HPDE6-E6E7 (cell line): ENCODE measurements at regions not wholly inside any gene's neighbourhood (a gene's known extent, or its start where the extent isn't known, plus 50 kb on each side); places are given as distances from the start of the nearest gene placed in this dataset.

Experiments used
- DNase-seq: peaks from one replicate; pipeline ENCODE4 v3.0.0; 2011; ENCODE audit warnings: missing footprints; ENCODE audit errors: extremely low spot score

DNA sequence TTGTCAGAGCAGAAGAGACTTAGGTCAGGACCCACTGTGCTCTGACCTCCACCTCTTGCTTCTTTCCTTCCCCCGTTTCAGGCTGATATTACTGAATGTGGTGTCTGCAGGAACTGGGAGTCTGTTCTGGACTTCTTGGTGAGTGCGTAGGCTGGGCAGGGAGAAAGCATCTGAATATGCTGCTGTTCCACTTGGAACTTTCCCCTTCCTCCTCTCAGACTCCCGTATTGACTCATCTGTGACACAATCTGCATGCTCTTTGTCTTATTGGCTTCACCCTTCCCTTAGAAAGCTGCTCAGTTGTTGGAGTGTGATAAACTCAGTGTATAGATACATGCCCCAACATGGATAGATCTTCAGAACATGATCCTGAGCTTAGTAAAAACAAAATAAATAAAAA, 137.6 kb upstream of the HABP2 start:
- DNase-seq = no peak

DNA sequence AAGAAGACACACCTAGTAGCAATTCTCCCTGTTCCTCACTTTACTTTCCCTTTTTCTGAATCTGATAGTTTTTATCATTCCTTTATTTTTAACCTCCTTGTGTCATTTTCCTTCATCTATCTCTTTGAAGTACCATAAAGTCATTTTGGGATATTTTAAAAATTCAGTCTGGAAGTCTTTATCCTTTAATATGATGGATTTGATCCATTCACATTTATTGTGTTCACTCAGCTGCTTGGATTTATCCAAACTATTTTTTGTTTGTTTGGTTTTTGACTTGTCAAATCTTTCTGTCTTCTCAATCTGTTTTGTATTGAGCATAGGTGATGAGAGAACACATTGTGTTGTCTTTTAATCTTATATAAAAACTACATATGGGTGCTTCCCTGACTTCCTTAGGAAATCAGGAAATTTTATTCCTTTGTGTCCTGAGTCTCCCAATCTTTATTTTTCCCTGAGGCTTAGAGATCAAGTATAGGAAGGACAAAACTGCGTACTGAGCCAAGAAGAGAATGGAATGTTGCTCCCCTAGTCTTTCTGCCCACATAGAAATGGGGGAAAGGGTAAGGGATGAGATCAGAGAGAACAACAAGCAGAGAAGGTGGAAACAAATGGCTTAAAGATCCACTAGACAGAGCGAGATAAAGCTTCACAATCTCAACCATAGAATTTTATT, 132.7 kb upstream of the HABP2 start:
- no peak for DNase-seq

DNA sequence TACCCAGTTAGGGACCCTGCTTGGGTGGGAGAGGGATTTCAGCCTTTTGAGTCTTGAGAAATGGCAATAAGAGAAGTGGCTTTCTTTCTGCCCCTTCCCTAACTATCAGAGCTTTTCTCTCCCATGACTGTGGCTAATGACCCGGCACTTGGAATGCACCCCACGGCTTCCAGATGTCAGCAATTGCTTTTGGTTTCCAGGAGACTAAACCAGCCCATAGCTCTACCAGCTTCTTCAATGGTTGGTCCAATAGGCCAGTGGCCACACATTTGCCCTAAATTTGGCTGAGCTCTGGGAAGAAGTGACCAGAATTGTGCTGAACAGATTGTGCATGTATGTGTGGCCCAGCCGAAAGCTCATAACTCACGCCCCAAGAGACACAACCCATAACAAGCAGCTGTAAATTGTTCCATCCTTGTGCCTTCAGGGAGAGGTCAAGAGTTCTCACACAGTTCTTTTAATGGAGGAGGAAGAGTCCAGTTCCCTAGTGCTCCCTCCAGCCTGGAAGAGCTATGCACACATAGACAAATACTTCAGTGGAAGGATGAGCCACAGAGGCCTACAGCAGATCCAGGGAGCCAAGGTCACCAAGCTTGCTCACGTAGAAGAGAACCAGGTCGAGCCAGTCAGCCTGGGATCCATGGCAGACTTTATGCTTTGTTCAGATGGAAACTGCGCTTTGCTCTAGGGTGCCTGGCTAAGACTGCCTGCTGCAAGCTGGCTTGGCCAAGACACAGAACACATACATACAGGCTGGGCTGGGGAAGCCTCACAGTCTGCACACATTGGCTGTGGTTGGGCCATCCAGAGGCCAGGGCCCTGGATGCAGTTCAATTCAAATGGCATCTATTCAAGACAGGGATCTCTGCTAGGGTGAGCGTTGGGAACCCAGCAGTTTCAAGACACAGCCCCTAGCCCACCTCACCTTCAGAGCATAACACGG, 131.8 kb upstream of the HABP2 start:
- no peak for DNase-seq

DNA sequence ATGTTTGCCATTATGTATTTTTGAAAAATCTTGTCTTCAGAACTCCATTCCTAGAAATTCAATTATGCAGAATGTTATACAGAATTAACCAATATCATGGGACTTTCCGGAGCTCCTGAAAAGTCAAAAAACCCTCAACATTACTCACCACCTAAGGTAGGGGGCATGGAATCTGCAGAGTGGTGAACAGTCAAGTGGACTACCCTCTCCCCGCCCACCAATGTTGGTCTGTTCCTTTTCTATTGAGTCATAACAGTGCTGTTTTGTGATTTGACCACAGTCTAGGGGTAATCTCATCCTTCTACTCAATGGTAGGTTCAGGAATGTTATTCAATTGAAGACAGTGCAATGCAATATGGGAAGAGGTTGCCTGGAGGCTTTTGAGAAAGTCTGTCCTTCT, 130.5 kb upstream of the HABP2 start:
- DNase-seq = no peak

DNA sequence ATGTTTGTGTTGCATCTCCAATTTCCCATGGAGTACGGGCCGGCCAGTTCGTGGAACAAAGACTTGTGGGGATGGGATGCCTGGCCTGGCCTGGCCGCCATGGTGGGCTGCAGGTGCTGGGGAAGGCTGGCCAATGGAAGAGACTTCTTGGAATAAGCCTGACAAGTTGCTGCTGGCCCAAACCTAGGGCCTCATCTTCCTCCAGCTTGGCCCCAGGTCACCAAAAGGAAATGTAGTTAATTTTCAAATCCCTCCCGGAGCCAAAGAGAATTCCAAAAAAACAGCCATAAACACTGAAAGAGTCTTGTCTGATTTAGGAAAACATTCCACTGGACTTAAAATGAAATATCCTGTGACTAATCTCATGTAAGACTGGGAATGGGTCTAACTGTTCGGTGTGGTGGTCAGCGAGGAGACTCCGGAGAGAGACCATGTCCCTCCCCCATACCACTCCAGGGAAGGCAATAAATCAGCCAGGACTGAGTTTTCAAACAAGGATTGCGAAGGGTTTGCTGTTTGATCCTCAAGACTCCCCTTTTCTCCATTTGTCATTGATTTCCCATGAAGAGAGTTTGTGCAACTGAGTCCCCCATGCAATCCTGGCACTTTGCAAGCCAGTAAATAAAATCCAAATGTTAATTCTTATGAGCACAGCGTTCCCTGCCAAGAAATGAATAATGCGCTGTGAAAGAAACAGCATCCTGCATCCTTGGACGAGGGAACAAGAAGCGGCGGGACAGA, 128.7 kb upstream of the HABP2 start:
- no peak for DNase-seq

DNA sequence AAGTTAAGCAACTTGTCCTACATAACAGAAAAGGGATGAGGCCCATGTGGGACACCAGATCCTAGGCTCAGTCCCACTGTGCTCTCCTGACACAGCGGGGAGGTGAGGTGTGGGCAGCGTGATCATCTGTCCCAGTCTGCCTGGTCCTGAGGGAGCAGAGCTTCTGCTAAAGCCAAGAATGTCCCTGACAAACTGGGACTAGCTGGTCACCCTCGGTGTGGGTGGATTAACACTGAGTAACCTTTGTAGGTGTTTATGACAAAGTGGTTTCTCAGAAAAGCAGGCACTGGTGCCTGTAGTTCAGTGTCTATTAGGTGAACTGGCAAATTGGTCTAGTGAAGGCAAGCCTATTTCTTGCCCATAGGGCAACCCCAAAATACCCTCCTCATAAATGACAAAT, 127.8 kb upstream of the HABP2 start:
- no peak for DNase-seq

DNA sequence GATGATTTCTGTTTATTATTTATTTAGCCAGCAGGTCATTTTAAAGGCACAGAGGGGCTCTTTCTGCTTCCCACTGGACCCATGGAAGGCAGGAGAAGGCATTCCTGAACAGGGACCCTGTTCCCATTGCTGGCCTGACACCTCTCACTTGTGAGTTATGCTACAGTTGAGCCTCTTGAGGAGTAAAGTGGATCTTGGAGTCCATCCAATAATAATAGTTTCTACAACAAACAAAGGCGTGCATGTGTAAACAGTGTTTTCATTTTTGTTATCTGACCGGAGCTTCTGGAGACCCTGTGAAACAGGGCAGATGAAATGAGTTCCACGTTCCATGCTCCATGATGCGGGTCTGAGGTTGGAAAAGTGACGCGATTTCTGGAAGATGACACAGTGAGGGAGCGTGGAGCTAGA, 127.3 kb upstream of the HABP2 start:
- DNase-seq = no peak

DNA sequence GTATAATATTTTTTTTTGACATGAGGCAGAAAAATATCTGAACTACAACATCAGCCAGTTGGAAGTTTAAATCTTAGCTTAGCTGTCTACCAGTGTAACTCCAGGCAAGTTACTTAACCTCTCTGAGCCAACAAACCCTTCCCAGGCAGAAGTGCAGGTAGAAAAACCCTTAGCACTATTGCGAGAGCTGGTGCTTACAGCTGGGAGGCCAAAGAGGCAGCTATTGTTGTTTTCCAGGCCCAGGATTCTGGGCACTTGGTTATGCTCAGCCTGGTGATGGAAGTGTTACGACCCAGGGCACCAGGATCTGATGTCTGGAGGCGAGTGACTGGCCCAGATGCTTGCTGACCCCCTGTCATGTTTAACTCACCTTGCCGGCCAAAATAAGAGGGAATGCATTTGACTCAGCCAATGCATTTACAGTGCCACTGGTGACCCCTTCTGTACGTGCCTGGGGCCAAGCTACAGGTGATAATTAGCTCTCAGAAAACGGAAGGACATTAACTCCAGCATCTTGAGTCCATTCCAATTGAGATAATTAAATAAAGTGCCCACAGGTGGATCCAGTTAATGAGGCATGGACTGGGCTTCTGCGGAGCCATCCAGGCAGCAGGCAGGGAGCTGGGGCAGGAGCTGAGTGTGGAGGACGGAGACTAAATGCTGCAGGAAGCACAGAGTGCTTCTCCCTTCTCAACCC, 126.5 kb upstream of the HABP2 start:
- DNase-seq = no peak

DNA sequence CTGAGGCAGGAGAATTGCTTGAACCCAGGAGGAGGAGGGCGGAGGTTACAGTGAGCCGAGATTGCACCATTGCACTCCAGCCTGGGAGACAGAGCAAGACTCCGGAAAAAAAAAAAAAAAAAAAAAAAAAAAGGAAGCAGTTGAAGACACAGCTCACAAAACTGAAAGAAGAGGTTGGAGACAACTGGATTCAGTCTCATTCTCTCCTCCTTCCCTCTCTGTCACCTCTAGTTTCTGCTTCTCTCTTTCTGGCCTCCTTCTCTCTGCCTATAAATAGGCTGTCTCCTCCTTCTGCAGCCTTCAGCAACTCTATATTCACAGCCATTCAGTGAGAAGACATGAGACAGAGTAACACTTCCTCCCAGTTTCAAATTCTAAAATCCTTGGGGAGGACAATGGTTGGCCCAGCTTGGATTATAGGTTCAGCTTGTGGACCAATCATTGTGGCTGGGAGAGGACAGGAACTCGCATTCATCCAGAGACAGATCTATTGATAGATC, 125.6 kb upstream of the HABP2 start:
- no peak for DNase-seq

DNA sequence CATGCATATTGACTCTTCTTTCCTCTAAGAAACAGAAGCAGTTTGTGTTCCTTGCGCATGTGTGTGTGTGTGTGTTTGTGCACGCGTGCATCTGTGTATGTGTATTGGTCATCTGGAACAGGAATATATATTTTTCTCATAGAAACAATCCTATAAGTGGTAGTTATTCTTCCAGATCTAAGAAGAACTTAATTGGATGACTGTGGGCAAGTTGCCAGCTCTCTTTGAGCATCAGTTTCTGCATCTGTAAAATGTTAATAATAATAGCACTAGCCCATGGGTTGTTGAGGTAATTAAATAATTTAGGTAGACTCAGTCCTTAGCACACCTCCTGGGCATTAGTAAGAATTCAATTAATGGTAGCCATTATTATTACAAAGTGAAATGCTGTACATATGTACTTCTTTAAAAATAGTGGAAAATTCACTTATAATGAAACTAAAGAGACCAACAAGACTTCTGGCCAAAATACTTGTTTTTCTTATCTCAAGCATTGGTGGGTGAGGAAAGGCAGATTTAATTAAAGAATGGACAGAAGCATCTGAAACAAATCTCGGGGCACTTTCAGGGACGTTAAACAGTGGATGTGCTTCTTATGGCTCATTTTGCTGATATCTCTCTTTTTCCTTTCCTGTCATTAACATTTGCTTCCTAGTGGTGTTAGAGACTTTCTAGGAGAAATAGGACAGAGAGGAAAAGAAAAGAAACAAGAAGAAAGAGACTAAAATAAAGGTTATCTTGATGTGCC, 124.9 kb upstream of the HABP2 start:
- DNase-seq = no peak

DNA sequence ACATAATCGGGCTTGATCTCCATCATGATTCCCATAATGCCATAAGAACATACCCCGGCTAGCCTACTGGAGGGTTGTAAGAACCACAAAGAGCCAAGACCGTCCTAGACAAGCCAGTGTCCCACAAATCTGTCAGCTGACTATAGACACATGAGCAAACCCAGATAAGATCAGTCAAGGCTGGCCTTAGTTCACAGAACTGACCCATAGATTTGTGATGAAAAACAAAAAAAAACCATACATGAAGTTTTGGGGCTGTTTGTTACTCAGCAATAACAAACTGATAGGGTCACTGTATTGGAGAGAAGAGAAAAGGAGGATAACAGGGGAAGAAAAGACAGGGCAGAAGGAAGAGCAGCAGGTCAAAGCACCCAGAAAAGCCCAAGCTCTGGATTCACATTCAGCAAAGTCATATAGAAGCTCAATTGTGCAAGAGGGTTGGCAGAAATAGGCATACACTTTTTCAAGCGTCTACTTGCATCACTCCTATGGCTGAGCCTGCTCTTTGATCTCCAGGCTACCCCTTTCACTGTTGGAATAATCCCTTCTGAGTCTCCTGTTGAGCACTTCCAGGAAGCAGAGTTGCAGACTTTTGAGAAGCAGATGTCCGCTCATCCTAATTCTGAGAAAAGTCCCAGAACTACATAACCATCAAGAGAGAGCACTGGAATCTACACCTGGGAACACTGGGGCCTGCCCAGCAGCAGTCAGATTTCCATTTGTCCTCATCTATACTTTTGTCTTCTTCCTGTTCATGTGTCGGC, 122.0 kb upstream of the HABP2 start:
- no peak for DNase-seq

DNA sequence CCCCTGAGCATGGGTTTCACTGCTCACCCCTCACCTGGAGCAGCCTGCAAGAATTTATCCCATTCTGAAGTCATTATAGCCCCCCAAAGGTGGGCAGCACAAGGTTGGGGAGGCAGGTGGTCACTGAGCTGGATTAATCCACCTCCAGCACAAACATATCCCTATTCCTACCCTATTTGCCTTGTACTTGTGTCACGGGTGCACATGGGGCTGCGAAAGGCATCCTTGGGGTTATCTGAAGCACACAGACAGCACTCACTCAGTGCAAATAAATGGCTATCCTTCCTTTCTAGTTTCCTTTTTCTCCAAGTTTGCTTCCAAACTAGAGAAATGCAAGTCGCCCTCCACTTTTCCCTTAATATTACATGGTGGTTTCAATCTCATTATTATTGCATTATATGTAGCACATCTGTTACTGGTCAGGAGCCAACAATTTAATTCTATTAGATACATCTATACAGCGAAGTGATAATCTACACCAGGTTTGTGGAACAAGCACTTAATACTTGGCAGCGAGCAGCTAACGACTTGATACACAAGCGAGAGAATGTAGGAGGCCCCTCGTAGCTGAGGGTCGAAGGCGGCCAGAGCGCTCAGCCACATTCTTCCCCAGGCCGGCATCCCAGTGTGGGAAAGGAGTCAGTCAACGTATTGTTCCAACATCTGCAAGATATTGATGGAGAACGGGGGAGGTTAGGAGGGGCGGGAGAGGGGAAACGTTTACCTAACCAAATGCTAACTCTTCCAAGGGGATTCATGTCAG, 121.3 kb upstream of the HABP2 start:
- no peak for DNase-seq

DNA sequence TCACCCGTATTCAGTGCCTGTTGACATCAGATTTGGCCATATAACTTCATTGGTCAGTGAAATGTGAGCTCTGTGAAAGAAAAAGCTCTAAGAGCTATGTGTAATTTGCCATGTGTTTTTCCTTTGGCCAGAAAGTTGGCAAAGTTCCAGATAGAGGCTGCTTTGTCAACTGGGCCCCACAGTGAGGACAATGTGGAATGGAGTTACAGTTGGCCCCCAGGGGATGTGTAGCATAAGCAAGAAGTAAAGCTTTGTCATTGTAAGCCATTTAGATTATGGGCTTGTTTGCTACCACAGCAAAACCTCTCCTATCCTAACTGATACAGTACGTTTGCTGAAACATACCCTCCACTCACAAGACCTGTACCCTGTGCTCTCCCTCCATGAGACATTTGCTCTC, 119.1 kb upstream of the HABP2 start:
- DNase-seq = no peak

DNA sequence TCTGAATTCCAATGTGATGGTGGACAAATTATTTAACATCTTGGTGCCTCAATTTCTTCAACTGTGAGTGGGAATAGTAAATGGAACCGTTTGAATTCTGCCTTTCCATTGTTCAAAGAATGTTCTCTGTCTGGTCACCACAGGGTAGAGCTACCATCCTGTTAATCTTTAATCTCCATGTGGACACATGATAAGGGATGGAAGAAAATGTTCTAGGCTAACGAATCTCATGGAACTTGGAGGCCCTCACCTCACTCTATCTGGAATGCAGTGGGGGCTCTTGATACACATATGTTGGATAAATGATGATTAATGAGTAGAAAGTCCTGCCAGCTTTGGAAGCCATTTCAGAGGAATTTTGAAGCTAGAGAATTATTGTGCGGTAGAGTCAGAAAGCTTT, 118.5 kb upstream of the HABP2 start:
- no peak for DNase-seq

DNA sequence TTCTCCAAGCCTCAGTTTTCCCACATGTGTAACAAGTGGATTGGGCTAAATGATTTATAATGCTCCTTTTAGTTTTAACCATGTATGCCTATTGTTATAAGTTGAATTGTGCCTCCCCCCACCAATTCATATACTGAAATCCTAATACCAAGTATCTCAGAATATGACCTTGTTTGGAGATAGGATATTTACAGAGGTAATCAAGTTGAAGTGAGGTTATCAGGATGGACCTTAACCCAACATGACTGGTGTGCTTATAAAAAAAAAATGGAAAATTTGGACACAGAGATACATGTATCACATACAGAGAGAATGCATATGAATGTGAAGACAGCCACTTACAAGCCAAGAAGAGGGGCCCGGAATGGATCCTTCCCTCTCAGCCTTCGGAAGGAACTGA, 117.9 kb upstream of the HABP2 start:
- no peak for DNase-seq

DNA sequence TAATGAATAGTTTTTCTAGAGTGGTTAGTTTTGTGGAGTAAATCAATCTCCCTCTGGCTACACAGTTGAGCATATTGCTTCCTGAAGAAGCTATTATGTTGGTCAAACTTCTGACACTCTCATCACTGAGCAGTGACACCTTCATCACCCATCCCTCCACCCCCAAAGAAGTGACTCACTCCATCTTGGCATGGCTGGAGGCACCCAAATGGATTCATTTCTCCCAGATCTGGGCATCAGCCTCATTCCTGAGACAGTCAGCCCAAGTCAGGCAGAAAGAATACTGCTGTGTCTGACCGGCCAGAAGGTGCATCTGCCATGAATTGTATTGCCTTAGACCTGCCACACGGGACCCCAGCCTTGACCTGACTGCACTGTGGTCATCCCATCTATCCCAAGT, 117.0 kb upstream of the HABP2 start:
- no peak for DNase-seq

DNA sequence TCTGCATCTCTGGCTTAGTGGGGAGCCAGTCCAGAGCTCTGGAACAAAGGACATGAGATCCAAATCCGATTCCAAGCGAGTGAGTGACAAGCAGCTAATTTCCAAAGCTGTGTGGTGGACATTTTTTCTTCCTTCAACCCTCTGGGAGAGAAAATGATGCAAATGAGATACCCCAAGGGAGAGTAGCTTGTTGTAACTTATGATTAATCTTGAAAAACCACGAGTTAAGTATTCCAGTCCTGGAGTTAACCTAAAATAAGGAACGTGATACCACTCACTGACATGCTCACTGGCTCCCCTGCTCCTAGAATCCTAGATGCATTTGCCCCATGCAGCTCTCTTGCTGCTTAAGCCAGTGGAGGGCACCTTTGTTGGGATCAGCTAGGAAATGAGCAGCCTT, 116.0 kb upstream of the HABP2 start:
- no peak for DNase-seq

DNA sequence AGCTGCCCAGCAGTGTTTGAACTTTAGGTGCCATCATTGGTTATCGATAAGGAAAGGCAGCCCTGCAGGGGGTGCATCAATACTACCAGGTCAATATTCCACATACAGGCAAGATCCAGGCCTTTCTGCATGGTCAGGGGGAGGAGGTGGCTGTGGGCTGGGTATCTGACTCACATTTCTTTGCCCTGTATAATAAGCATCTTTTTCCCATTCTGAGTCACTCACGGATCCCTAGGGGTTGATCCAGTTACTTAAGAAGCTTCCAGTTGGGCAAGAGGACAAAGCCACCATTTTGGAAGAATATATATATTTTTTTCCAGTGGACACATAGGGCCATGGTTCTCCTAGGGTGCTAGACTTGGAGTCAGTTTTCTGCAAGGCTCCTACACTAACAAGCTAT, 114.2 kb upstream of the HABP2 start:
- DNase-seq = no peak

DNA sequence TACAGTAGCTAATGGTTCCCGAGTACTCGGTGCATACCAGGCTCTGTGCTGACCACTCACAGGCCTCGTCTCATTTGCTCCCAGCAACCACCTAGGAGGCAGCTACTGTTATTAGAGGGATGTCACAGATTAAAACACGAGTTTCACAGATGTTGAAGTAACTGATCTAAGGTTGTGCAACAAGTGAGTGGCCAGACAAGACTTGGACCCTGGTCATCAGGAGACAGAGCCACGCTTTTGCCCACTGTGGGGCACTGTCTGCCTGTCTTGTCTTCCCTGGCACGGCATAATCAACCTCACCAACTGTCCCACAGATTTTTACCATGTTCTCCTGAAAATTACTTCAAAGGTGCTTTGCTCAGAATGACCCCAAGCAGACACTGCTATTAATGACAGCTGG, 111.6 kb upstream of the HABP2 start:
- DNase-seq = no peak
